Bronchial epithelial cell (primary cell): ENCODE measurements at regions not wholly inside any gene's neighbourhood (a gene's known extent, or its start where the extent isn't known, plus 50 kb on each side); places are given as distances from the start of the nearest gene placed in this dataset.
"Not testable (repeated sequence)": the region's sequence is repeated elsewhere in the genome, so short reads cannot be mapped to it uniquely, and the experiment has no call there.

Source experiments
- DNase-seq: peaks from one replicate; pipeline ENCODE4 v3.0.0-alpha.2; 2010; ENCODE audit warnings: low read depth
- FAIRE-seq: peaks from 2 replicates; lab custom pipeline; 2011; peaks lifted over from hg19 to GRCh38; lab: Jason Lieb, UNC
- H3K27me3 ChIP-seq: 2 replicates; pipeline ENCODE4 v1.5.1; 2011; ENCODE audit warnings: low read length; ENCODE audit not compliant: control insufficient read depth, insufficient read depth
- H3K36me3 ChIP-seq: 2 replicates; pipeline ENCODE4 v1.5.1; 2011; ENCODE audit warnings: low read length; ENCODE audit not compliant: control insufficient read depth, insufficient read depth
- H3K4me3 ChIP-seq: 2 replicates; pipeline ENCODE4 v1.5.1; 2011; ENCODE audit warnings: mild to moderate bottlenecking, low read depth, low read length, control low read depth
- CTCF ChIP-seq: IDR thresholded peaks from 2 replicates; pipeline ENCODE4 v1.5.1; 2011; ENCODE audit warnings: mild to moderate bottlenecking, moderate library complexity, low read length, control low read depth, inconsistent platforms; ENCODE audit not compliant: insufficient read depth, severe bottlenecking

- TF ChIP-seq CTCF: no peak
- H3K36me3 ChIP-seq: no peaks in the 10 kb centered on the region
- FAIRE-seq (no peak), DNase-seq (no peak)
- H3K27me3 ChIP-seq: peaks cover 20% of the 10 kb centered on the region
- no peak overlapping the region for H3K4me3 ChIP-seq
Observed at GRCh38 chr1:47593598-47594285, 155.9 kb downstream of the FOXD2 start.

- no peak for TF ChIP-seq CTCF
- no peaks in the 10 kb centered on the region for H3K36me3 ChIP-seq
- peaks cover 20% of the 10 kb centered on the region for H3K27me3 ChIP-seq
- DNase-seq: no peak
- H3K4me3 ChIP-seq: no peak overlapping the region
- FAIRE-seq: no peak
Observed at GRCh38 chr1:47594627-47595026, 156.8 kb downstream of the FOXD2 start.

- peaks cover 20% of the 10 kb centered on the region for H3K27me3 ChIP-seq
- no peak for TF ChIP-seq CTCF
- no peak overlapping the region for H3K4me3 ChIP-seq
- H3K36me3 ChIP-seq: no peaks in the 10 kb centered on the region
- DNase-seq (no peak), FAIRE-seq (no peak)
Observed at GRCh38 chr1:47596328-47596727, 158.5 kb downstream of the FOXD2 start.

- TF ChIP-seq CTCF: no peak
- Histone ChIP-seq H3K4me3 (no peak overlapping the region), H3K36me3 (no peaks in the 10 kb centered on the region), H3K27me3 (peaks cover 10% of the 10 kb centered on the region)
- FAIRE-seq: no peak
- no peak for DNase-seq
Observed at GRCh38 chr1:47598357-47598756, 160.5 kb downstream of the FOXD2 start.

GRCh38 chr1:47599777-47600176 lies 161.9 kb downstream of the FOXD2 start:
- H3K36me3 ChIP-seq: no peaks in the 10 kb centered on the region
- H3K27me3 ChIP-seq: peaks cover under 1% of the 10 kb centered on the region
- DNase-seq: no peak
- H3K4me3 ChIP-seq: no peak overlapping the region
- no peak for FAIRE-seq
- no peak for TF ChIP-seq CTCF

- DNase-seq, H3K36me3 ChIP-seq, H3K27me3 ChIP-seq, FAIRE-seq, H3K4me3 ChIP-seq: not testable (repeated sequence)
Observed at GRCh38 chr1:47602491-47602890, 164.6 kb downstream of the FOXD2 start.

GRCh38 chr1:47604869-47605268 lies 167.0 kb downstream of the FOXD2 start:
- not testable (repeated sequence) for H3K4me3 ChIP-seq, DNase-seq, FAIRE-seq, H3K27me3 ChIP-seq, H3K36me3 ChIP-seq
